ENCODE measurements at regions not wholly inside any gene's neighbourhood (a gene's known extent, or its start where the extent isn't known, plus 50 kb on each side); places are given as distances from the start of the nearest gene placed in this dataset.

- no peak for DNase-seq
These were observed 198.5 kb upstream of the FBN2 start for GRCh38 chr5:128736553-128736952.

- DNase-seq = no peak
These were observed 211.3 kb upstream of the FBN2 start for GRCh38 chr5:128749136-128749898.

DNA sequence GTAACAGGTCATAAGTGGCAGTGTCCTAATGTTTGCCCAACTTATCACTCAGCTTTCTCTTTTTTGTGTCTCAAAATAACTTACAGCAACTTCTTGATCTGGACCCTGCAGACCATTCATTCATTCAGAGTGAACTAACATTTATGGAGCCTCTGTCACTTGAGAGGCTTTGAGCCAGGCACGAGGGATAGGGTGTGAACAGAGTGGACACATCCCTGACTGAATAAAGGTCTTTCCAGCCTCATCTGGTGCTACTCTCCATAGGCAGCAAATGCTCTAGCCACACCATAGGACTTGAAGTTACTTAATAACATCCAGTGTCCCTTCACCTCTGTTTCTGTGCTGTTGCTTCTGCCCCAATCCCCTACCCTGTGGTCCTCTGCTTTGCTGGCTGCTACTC is 212.1 kb upstream of the FBN2 start:
- DNase-seq = no peak

DNA sequence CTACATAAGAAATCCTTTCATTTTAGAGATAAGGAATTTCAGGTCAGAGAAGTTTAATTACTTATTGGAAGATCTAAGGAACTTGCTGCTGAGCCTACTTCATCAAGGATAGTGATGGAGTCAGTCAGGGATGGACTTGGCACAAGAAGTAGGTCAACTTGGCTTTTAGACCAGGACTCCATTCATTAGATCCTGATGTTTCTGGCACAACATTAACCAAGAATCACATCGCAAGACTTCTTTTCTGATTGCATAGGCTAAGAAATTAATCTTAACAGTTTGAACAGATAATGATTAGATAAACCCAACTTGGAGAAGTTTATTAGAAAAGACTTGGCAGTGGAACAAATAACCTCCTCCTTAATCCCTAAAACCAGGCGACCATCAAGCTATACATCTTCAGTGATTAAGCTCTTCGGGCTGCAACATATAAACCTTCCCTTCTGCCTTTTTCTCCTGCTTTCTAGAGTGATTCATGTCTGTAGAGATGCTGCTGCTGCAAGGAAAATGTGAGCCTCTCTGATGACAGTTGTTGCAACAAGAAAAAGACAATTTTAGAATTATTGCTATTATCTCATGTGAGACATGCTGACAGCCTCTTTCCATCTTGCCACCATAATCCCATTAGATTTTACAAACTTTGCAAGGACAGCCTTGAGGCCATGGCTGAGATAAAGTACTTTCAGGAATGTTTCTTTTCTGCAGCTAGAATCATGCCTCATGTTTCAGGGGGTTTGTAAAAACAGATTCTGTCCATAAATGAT is 207.9 kb upstream of the SLC27A6 start:
- DNase-seq = peak; percentile 12

DNA sequence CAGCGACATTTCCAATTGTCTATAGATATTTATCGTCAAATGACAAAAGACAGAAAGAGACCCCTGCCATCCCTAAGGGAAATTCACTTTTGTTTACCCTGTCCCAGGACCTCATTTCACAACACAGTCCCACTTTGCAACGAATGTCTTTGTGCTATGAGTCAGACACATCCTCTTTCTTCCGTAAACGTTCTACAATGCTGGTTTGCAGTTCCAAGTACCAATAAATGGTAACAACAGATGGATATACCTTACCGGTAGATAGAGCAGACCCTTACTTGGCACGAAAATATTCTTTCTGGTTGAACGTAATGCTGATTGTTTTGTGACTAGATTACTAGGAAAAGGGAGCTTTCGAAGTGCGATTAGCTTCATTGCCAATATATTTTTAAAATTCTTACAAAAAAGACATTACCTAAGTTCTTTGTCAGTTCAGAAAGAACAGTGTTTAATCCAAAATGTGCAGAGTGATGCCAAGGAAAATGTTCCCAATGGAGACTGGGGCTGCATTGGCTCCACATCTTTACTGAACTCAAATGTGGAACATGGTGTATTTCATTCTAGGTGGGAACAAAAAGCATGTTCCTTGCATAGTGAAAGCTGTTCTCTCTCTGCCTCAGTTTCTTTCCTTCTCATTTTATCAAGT is 202.5 kb upstream of the SLC27A6 start:
- no peak for DNase-seq

GRCh38 chr5:128763321-128763720 is 202.0 kb upstream of the SLC27A6 start:
- DNase-seq = no peak

- DNase-seq = peak; percentile 1
These were observed 200.5 kb upstream of the SLC27A6 start for GRCh38 chr5:128764601-128765310.

GRCh38 chr5:128765448-128766061 is 199.7 kb upstream of the SLC27A6 start:
- DNase-seq = no peak

DNA sequence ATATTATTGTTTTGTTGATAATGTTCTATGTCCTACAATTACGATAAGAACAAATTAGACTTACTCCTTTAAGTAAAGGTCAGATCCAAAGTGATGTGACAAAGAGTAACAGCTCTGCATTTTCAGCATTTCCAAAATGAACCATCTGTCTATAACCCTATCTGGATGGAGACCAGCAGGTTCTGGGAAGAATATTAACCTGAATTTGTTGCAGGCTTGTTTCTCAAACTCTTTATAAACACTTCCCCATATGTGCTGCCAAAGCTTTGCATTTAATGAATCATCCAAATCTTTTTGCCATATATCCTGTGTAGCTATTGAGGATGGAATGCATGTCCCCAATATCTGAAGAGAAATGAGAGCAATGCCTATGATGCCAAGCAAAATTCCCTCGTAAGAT is 198.9 kb upstream of the SLC27A6 start:
- DNase-seq = no peak

DNA sequence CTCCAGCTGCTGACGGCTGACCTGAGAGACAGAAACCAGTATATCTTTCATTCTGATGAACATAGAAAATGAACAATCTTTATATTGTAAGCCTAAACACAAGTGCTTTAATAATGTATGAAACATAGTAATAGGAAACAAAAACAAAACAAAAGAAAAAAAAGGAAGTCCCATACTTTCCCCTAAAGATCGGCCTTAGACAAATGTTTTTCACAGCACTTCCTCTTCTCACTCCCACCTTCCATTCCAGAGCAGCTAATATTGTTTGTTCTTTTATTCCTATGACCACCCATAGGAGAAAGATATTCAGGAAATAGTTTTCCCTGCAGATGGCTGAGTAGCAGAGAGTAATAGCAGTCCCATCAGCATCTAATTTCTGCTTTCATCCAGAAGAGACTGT is 194.4 kb upstream of the SLC27A6 start:
- DNase-seq = no peak

DNA sequence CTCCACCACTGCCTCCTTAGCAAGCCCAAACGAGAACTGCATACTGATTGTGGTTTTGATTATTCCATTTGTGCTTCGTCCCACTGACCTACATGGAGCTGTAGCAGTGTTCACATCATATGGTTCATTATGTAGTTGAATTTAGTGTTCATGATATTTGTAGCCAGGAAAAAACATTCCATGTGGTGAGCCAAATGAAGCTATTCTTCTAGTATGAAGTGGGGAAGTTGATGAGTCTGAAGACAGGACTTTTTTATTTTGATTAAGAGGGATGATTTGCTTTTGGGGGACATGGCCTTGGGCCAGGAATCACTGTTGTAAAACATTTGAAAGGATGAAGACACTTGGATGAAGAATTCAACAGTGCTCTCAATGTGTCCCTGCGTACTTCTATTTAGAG is 192.9 kb upstream of the SLC27A6 start:
- no peak for DNase-seq

DNA sequence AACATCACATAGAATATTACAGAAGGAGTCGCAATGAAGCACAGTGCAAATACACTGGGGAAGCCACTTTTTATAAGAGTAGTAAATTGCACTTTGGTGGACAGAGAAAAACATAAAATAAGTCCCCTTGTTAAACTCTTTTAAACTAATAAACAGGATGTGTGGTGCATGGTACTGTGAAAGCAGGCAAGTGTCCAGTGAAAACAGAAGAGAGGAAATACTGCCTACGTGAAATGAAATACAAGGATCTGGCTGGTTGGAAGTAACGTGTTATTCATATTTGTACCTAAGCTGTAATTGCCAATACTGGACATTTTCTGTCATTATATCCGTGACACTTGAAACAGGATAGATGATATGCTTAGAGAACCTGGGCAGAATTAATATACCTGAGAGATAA is 191.9 kb upstream of the SLC27A6 start:
- no peak for DNase-seq

DNA sequence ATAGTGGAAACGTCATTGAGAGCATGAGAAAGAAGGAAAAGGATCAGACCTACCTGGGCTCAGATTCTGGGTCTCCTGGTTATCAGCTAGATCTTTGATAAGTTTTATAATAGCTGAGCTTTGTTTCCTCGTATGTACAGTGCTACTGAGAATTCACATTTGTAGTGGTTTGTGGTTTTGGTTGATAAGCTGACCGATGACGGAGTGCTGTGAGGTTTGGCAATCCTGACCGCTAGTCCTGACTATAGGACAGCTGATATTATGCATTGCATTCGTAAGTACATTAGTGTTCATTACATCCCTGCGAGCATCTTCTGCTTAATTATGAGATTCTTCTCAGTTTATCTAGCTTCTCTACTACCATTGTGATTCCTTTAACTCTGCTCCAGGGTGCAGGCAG is 190.7 kb upstream of the SLC27A6 start:
- no peak for DNase-seq

DNA sequence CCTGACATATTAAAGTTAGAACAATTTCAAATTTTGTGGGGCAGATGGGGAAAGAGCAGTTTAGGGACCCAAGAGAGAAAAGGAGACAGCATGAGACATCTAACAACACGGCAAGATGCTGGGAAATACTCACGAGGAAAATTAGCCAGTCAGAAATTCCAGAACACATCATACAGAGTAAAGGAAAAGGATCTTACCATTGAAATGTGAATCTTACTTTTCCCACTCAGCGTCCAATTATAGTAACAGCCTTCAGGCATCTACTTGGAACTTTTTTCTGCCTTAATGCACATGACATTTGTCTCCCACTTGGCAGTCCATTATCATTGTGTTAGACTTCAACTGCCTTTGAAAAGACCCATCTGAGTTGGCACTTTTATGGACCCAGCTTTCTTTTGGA is 189.7 kb upstream of the SLC27A6 start:
- DNase-seq = no peak

DNA sequence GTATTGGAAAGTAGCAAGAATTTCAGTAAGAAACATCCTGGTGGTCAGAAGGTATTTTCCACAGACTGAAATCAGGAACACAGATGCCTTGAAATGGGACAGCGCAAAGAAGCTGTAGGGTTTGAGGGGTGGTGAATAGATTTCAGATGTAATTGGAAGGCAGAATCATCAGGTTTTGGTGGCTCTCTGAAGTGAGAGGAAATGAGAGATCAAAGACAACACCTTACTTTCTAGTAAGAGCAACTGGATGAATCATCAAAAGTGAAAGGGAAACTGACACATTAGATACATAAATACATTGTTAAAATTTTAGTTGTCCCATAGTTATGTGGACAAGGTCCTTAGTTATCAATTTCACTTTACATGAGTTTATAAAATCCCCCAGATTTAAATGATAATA is 188.2 kb upstream of the SLC27A6 start:
- no peak for DNase-seq

- DNase-seq = no peak
These were observed 186.8 kb upstream of the SLC27A6 start for GRCh38 chr5:128778474-128778873.

- DNase-seq = no peak
These were observed 182.8 kb upstream of the SLC27A6 start for GRCh38 chr5:128782446-128782845.

GRCh38 chr5:128784726-128785125 is 180.6 kb upstream of the SLC27A6 start:
- DNase-seq = no peak

- DNase-seq = no peak
These were observed 174.0 kb upstream of the SLC27A6 start for GRCh38 chr5:128791312-128791711.

DNA sequence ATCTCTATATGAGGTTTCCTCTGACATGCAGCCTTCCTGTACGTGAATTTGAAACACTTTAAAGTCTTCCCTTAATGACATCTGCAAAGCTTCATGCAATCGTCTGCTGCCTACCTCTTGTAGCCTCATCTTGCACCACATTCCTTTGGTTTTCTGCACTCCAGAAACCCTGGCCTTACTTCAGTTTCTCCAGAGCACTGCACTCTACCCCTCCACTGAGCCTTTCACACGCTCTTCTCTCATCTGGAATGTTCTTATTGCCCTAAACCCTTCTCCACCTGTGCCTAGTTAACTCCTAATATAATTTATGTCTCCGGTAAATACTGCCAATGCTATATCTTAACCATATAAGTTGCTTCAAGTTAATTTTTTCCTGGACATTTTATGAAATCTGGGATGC is 168.8 kb upstream of the SLC27A6 start:
- DNase-seq = no peak

DNA sequence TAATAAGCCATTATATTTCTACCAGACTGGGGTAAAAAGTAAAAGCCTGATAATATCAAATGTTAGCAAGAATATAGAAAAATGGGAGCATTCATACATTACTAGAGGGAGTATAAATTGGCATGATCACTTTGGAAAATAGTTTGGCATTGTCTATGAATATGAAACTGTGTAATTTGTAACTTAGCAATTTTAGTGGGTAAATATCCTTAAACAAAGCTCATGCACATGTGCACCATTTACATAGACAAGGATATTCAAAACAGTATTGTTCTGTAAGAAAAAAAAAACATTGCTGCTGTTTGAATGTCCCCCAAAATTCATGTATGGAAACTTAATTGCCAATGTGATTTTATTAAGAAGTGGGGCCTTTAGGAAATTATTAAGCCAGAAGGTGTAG is 166.4 kb upstream of the SLC27A6 start:
- no peak for DNase-seq

- no peak for DNase-seq
These were observed 165.3 kb upstream of the SLC27A6 start for GRCh38 chr5:128799945-128800344.

DNA sequence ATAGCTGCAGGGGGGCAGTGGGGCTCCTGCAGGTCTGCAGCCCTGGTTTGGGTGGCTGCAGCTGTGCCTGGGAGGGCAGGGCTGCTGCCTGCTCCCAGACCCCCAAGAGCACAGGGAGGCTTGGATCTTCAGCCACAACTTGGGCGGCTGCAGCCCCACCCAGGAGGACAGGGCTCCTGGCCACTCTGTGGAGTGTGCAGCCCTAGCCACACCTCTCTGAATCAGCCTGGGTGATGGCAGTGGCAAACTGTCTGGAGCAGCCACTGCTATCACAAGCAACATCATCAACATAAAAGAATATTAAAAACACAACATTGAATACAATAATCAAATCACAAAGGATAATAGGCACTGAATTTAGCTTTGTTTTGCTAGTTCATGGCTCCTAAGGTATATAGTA is 164.9 kb upstream of the SLC27A6 start:
- no peak for DNase-seq
